ENCODE measurements at regions not wholly inside any gene's neighbourhood (a gene's known extent, or its start where the extent isn't known, plus 50 kb on each side); places are given as distances from the start of the nearest gene placed in this dataset.

- ChIA-PET POLR2A (no interaction called here), CTCF (interaction anchor here (0.7 to 1.5 kb wide), 2 partner anchors 38 to 49 kb away, joined by 3 to 5 read pairs; no protein-coding TSS in a partner anchor), RAD21 (ENCODE audit: unreplicated experiment) (no interaction called here), SMC1A (ENCODE audit: uncharacterized antibody, unreplicated experiment) (interaction anchor here (0.6 kb wide), 1 partner anchor 908 kb away, joined by 3 read pairs; no protein-coding TSS in a partner anchor)
- in situ Hi-C loops (cut with MboI) (no loop called here), intact Hi-C loops (cut with micrococcal nuclease; ENCODE audit: unreplicated experiment) (no loop called here)
- FAIRE-seq = no peak
- H3K36me3 ChIP-seq (ENCODE audit: control insufficient read depth in 2 of 2, insufficient read depth in 2 of 2, low read length in 1 of 2) = no peaks in the 10 kb centered on the region
- no peaks in the 10 kb centered on the region for H4K20me1 ChIP-seq (ENCODE audit: control insufficient read depth, insufficient read depth)
- no peak overlapping the region for H2AFZ ChIP-seq (ENCODE audit: control insufficient read depth, low read depth, low read length)
- no peaks in the 10 kb centered on the region for H3K4me1 ChIP-seq (ENCODE audit: control insufficient read depth, insufficient read depth, low read length)
- H3K27me3 ChIP-seq (replicated peaks in 1 of 2; ENCODE audit: control insufficient read depth in 2 of 2, insufficient read depth in 2 of 2, low read length in 1 of 2) = no peaks in the 10 kb centered on the region
- no peak overlapping the region for H3K9ac ChIP-seq (ENCODE audit: control insufficient read depth, insufficient read depth, low read length)
- no TSS peak for BruUV-seq (replicated peaks)
- no peak overlapping the region for H3K4me2 ChIP-seq (ENCODE audit: control insufficient read depth, insufficient read depth)
- no peak overlapping the region for H3K27ac ChIP-seq (ENCODE audit: control insufficient read depth, insufficient read depth)
- TF ChIP-seq SIN3A (IDR thresholded peaks at IDR 0.05; ENCODE audit: low read depth, low read length) = no peak
- TF ChIP-seq NRF1 (conservative IDR thresholded peaks at IDR 0.05; ENCODE audit: low read depth, low read length) = no peak
- no peak for TF ChIP-seq CHD2 (IDR thresholded peaks at IDR 0.05; ENCODE audit: borderline replicate concordance, low read depth, low read length)
- no peak for TF ChIP-seq USF1 (IDR thresholded peaks at IDR 0.05; ENCODE audit: borderline replicate concordance, extremely low read length, insufficient read depth, low read depth, low read length)
- TF ChIP-seq NR2C2 (IDR thresholded peaks at IDR 0.05; ENCODE audit: borderline replicate concordance, control insufficient read depth, insufficient read length, low read depth) = no peak
- no peak for TF ChIP-seq YY1 (IDR thresholded peaks at IDR 0.05; ENCODE audit: low read depth, low read length)
- TF ChIP-seq EZH2 (IDR thresholded peaks at IDR 0.05; ENCODE audit: borderline replicate concordance, control insufficient read depth, low read depth, low read length) = no peak
- TF ChIP-seq, protein P1, sequence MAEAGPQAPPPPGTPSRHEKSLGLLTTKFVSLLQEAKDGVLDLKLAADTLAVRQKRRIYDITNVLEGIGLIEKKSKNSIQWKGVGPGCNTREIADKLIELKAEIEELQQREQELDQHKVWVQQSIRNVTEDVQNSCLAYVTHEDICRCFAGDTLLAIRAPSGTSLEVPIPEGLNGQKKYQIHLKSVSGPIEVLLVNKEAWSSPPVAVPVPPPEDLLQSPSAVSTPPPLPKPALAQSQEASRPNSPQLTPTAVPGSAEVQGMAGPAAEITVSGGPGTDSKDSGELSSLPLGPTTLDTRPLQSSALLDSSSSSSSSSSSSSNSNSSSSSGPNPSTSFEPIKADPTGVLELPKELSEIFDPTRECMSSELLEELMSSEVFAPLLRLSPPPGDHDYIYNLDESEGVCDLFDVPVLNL (IDR thresholded peaks at IDR 0.05; ENCODE audit: low read depth, low read length) = no peak
- no peak for TF ChIP-seq RFX5 (IDR thresholded peaks at IDR 0.05; ENCODE audit: low read depth, low read length)
- TF ChIP-seq CBX3 (IDR thresholded peaks at IDR 0.05; ENCODE audit: borderline replicate concordance, low read depth) = no peak
- H3K4me3 ChIP-seq = no peak overlapping the region
- H3K9me3 ChIP-seq (replicated peaks; ENCODE audit: control insufficient read depth, insufficient read depth, low read length) = no peaks in the 10 kb centered on the region
- no peaks in the 10 kb centered on the region for H3K79me2 ChIP-seq (ENCODE audit: control insufficient read depth, insufficient read depth, low read length)
- ATAC-seq = no peak
- no peak for DNase-seq (ENCODE audit: low read depth, low spot score)
Measured at GRCh38 chr18:41870817-41871216, 84.2 kb upstream of the PIK3C3 start.

Measured in GM12878 (cell line).